Activated CD4-positive, CD25-positive, alpha-beta regulatory T cell treated with anti-CD3 and anti-CD28 coated beads, Interleukin-2, amount 50 U/mL, for 16 hours (primary cell): ENCODE measurements at regions not wholly inside any gene's neighbourhood (a gene's known extent, or its start where the extent isn't known, plus 50 kb on each side); places are given as distances from the start of the nearest gene placed in this dataset.
"Not testable (repeated sequence)": the region's sequence is repeated elsewhere in the genome, so short reads cannot be mapped to it uniquely, and the experiment has no call there.

ENCODE experiments used
- DNase-seq: peaks from one replicate; pipeline ENCODE4 v3.0.0-alpha.2; 2020; ENCODE audit warnings: low read depth, low spot score

DNA sequence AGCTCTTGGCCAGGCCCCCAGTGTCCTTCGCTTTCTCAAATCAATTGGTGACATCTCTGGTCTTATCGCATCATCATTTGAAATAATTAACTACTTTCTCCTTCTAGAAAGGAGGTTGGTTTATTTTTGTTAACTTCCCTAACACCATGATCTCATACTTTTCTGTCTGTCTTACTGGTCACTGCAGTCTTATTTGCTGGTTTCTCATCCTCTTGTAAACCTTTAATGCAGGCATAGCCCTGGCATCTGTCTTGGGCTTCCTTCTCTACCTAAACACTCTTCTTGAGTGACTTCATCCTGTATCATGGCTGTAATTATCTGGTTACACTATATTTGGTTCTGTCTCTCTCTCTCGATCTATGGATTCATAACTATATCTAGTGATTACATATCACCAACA lies 152.8 kb downstream of the CYSLTR2 start:
- no peak for DNase-seq

DNA sequence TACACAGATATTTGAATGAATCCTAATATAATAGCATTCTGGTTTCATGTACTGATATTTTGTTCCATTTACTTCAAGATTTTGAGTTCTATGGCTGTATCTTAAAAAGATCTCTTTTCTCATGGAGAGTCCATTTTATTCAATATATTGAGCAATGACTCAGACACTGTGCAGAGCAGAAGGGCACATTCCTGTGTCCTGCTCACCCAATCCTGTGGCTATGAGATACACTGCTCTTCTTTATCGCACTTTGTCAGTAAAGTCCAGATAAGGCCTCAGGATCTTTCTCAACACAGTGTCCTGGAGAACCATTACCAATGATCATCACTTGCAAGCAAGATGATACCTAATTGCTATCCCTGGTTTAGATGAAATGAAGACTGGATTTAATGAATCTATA lies 155.0 kb downstream of the CYSLTR2 start:
- no peak for DNase-seq

DNA sequence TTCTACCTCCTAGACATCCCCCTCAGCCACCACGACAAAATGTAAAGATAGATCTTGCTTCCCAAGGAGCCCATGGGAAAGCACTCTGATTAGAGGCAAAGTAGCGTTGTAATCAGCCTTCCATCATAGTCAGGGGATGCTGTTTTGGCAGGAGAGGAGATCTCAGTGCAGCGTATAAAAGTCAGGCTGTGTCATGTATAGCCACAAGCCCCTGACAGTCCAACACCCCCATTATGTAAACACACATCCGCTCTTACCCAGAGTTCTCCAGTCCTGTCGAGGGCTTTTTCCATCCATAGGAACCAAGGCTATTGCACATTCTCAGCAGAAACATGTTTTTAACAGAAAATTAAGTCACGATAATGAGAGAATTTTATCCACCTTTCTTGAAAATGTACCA lies 156.3 kb downstream of the CYSLTR2 start:
- no peak for DNase-seq

DNA sequence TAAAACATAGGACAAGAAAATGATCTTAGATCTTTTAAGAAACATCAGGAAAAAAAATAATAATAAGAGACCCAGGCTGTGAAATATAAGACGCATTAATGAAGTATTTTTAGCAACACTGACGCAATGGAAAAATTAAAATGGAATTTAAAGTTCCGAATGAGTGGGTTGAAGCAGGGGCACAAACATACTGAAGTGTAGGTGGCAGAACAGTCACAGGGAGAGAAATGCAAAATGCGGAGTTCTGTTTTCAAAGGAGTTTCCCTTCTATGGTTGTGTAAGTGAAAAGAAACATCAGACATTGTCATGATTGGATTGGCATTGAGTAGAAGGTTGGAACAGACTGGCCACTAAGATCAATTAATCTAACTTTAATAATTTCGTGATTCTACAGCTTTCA lies 159.8 kb downstream of the CYSLTR2 start:
- no peak for DNase-seq

DNA sequence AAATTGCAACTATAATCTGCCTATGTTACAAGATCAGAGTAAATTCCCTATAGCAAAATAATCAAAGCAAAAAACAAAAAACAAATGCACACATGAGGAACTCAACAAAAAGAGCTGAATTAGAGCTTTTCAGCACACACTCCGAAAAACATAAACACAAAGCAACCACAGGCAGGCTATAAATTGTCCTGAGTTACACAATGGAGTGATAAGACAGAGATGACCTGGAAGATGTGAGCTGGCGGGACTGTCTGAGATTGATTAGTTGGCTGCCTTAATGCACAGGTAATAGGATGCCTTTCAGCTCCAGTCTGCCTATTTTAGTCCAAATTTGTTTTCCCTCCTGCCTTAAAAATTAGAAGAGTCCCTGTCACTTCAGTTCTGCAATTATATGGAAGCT lies 159.0 kb upstream of the FNDC3A start:
- DNase-seq: no peak

GRCh38 chr13:48817166-48817802 lies 158.4 kb upstream of the FNDC3A start:
- no peak for DNase-seq

DNA sequence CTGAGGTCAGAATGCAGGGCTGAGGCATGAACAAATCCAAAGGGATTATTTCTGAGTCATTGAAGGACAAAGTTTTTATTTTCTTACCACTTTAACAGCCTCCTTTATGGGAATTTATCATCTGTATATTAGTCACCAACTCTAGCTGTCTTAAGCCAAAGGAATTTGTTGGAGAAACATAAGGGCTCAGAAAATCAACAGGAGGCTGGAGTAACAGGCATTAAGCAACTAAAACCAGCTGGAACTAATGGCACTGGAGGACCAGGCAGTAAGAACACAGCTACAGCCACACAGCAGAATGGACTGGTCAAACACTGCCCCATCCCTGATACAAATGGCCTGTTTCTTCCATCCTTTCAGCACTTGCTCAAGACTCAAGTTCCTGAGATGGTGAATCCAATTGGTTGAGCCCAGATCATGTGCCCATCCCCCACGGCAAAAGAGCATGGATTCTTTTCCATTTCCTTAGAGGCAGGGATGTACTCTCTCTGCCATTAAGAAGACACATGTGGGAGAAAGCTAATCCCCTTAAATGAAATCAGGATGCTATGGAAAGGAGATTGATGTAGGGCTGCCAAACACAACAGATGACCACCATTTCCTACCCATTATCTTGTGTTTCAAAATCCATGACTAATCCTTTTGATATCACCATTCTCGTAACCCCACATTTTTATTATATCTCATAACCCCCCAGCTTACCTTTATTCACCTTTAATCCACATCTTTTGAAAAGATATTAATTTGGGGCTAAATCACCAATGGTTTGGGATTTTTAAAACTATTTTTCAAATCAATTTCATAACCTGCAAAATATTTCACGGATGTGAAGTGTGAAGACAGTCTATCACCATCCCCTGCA lies 157.0 kb upstream of the FNDC3A start:
- DNase-seq: no peak

- no peak for DNase-seq
Measured at GRCh38 chr13:48819376-48819775, 156.3 kb upstream of the FNDC3A start.

DNA sequence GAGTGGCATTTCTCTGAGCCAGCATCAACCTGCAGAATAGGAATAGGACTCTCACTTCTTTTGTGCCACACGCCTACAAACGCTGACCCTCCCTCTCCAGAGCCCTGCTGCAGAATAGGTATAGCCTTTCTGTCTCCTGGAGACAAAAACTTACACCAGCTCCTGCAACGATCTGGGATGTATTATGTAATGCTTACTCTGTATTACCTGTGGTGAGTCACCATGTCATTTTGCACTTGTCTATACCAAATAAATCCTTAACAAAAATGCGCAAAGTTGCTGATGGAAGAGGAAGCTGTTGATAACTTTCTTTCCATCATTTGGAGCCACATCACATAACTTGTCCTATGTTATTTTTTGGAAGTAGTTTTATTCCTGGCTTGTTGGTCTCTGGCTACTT lies 155.8 kb upstream of the FNDC3A start:
- DNase-seq: no peak

DNA sequence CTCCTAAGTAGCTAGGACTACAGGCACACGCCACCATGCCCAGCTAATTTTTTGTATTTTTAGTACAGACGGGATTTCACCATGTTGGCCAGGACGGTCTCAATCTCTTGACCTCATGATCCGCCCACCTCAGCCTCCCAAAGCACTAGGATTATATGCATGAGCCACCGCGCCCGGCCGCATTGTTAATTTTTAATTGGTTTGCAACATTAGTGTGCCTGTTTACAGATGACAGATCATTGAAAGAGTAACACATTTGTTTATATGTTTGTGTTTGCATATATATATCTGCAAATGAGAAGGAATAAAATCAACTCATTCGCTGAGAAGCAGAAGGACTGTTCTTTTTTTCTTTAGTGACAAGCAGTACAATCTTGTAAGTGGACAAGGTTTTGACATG lies 152.2 kb upstream of the FNDC3A start:
- DNase-seq: not testable (repeated sequence)

DNA sequence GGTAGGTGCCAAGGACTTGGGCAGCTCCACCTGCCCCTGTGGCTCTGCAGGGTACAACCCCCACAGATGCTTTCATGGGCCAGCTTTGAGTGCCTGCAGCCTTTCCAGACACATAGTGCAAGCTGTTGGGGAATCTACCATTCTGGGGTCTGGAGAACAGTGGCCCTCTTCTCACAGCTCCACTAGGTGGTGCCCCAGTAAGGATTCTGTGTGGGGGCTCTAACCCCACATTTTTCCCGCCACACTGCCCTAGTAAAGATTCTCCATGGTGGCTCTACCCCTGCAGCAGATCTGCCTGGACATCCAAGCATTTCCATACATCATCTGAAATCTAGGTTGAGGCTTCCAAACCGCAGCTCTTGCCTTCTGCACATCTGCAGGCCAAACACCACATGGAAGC lies 149.7 kb upstream of the FNDC3A start:
- DNase-seq: no peak

GRCh38 chr13:48826922-48827454 lies 148.7 kb upstream of the FNDC3A start:
- not testable (repeated sequence) for DNase-seq

DNA sequence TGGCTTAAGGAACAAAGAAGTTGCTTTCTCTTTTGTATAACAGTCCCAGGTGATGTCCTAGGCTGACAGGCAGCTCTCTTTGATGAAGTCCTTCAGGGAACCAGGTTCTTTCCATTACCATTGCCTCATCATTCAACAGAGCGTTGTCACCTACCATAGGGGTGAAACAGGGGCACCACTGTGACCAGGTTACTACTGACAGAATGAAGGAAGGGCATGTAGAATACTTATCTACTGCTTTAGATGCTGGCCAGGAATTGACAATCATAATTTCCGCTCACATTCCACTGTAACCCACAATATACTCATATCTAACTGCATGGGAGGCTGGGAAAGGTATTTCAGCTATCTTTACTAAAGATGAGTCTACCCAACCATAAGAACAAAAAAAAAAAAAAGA lies 148.0 kb upstream of the FNDC3A start:
- no peak for DNase-seq

DNA sequence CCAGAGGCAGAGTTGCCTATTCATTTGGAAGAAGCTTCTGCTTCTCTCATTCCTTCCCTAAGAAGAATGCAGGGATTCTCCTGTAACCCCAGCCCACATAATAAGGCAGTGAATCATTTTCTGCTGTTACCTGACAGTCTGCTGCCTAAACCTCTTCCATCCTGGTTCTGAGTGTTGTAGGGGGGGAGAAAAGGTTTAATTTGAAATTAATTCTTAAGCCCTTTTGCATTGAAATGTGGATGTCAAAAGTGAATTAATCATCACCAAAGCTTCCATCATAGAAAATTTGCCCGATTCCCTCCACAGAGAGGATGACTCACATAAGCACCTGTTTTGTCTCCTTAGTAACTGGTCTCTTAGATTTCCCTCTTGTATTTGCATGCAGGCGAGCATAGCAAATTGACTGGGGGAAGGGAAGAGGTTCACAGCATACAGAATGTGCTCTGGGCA lies 146.7 kb upstream of the FNDC3A start:
- no peak for DNase-seq

- no peak for DNase-seq
Measured at GRCh38 chr13:48829536-48829935, 146.2 kb upstream of the FNDC3A start.

DNA sequence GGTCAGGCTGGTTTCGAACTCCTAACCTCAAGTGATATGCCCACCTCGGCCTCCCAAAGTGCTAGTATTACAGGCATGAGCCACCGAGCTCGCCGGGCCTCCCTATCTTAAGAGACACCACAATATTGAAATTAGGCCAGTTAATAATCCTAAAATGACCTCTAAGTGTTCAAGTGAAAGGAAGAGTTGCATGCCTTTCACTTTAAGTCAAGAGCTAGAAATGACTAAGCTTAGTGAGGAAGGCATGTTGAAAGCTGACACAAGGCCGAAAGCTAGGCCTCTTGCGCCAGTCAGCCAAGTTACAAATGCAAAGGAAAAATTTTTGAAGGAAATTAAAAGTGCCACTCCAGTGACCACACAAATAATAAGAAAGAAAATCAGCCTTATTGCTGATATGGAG lies 144.5 kb upstream of the FNDC3A start:
- DNase-seq: no peak

GRCh38 chr13:48833412-48833811 lies 142.3 kb upstream of the FNDC3A start:
- no peak for DNase-seq

DNA sequence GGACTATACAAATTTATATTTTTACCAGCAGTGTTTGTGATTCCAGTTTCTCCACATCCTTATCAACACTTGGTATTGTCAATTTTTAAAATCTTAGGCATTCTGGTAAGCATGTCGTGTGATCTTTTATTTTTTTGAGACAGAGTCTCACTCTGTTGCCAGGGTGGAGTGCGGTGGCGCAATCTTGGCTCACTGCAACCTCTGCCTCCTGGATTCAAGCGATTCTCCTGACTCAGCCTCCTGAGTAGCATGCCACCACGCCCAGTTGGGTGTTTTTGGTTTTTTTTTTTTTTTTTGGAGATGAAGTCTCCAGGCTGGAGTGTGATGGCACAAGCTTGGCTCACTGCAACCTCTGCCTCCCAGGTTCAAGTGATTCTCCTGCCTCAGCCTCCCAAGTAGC lies 140.4 kb upstream of the FNDC3A start:
- DNase-seq: not testable (repeated sequence)

GRCh38 chr13:48838193-48838973 lies 137.3 kb upstream of the FNDC3A start:
- no peak for DNase-seq

DNA sequence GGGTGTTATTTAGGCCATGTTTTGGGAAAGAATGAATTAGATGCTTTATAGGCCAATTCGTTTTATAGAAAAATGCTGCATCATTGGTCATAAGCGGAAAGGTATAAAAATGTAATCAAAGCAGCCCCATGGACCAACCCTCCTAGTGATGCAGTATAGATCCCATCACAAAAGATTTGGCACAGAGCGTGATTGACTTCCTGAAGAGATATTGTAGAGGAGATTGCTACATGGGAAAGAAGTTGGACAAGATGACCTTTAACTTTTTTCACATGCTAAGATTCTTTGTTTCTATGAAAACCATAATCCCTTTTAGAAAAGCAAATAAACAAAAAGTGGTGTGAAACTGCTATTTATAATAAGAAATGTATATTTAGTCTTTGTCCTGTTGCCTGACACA lies 136.5 kb upstream of the FNDC3A start:
- no peak for DNase-seq

GRCh38 chr13:48840366-48840765 lies 135.3 kb upstream of the FNDC3A start:
- DNase-seq: no peak

GRCh38 chr13:48842316-48842715 lies 133.4 kb upstream of the FNDC3A start:
- no peak for DNase-seq
